Smooth muscle cell (in vitro differentiated cells): ENCODE measurements at regions not wholly inside any gene's neighbourhood (a gene's known extent, or its start where the extent isn't known, plus 50 kb on each side); places are given as distances from the start of the nearest gene placed in this dataset.

Experiments
- DNase-seq: peaks from one replicate; lab custom pipeline; 2025; ENCODE audit not compliant: unreplicated experiment; lab: John Stamatoyannopoulos, UW
- H2AFZ ChIP-seq: fragments of 200-600 bp; sonication (generic); 2 replicates; pipeline ENCODE4 v1.6.0; 2016; ENCODE audit warnings: antibody characterized with exemption, low read depth, mild to moderate bottlenecking
- H3F3A ChIP-seq: fragments of 200-600 bp; sonication (generic); 2 replicates; pipeline ENCODE4 v1.6.0; 2017; ENCODE audit warnings: antibody characterized with exemption, low read depth
- H3K27ac ChIP-seq: fragments of 200-600 bp; sonication (generic); 2 replicates; pipeline ENCODE4 v1.5.1; 2016; ENCODE audit warnings: low read depth, mild to moderate bottlenecking
- H3K27me3 ChIP-seq: fragments of 200-600 bp; sonication (generic); 2 replicates; pipeline ENCODE4 v1.6.1; 2016; ENCODE audit warnings: low read depth, mild to moderate bottlenecking
- H3K36me3 ChIP-seq: fragments of 200-600 bp; sonication (generic); 2 replicates; pipeline ENCODE4 v1.5.1; 2016; ENCODE audit warnings: low read depth
- H3K4me1 ChIP-seq: fragments of 200-600 bp; sonication (generic); 2 replicates; pipeline ENCODE4 v1.5.1; 2016; ENCODE audit warnings: low read depth
- H3K4me2 ChIP-seq: fragments of 200-600 bp; sonication (generic); 2 replicates; pipeline ENCODE4 v1.6.0; 2016; ENCODE audit warnings: mild to moderate bottlenecking
- H3K4me3 ChIP-seq: fragments of 200-600 bp; sonication (generic); 2 replicates; pipeline ENCODE4 v1.5.1; 2016; ENCODE audit warnings: mild to moderate bottlenecking
- H3K79me2 ChIP-seq: fragments of 200-600 bp; sonication (generic); 2 replicates; pipeline ENCODE4 v1.6.0; 2016; ENCODE audit warnings: low read depth, mild to moderate bottlenecking
- H3K9ac ChIP-seq: fragments of 200-600 bp; sonication (generic); 2 replicates; pipeline ENCODE4 v1.6.0; 2016; ENCODE audit warnings: low read depth
- H3K9me3 ChIP-seq: fragments of 200-600 bp; sonication (generic); replicated peaks from 2 replicates; pipeline ENCODE4 v1.5.1; 2016; ENCODE audit warnings: low read depth
- H4K20me1 ChIP-seq: fragments of 200-600 bp; sonication (generic); 2 replicates; pipeline ENCODE4 v1.6.0; 2016; ENCODE audit warnings: low read depth
- WGBS: methylation state at CpG from one replicate; pipeline ENCODE4 v1.1.7; 2016; ENCODE audit warnings: low lambda C conversion rate; 5-methylcytosine and 5-hydroxymethylcytosine counted together
- TF ChIP-seq, protein P1 (sequence below): fragments of 200-600 bp; sonication (generic); IDR thresholded peaks from 2 replicates; pipeline ENCODE4 v1.5.1; 2017; ENCODE audit warnings: borderline replicate concordance, mild to moderate bottlenecking, antibody characterized with exemption; ENCODE audit not compliant: insufficient read depth, poor library complexity, severe bottlenecking

DNA sequence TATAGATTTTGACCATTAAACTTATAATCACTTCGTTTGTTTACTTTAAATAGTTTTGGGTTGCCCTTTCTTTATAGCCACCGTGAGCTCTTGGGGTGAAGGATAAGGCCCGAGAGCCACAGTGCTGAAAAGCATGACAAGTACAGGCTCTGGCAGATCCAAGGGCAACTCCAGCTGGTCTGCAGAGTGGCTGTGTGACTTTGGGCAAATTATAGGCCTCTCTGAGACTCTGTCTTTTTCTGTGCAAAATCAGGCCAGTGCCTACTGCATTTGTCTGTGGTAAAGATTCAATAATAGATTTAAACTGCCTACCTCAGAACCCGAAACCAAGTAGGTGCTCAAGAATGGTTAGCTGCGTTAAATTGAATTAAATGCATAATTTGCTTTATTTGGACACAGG, 511.3 kb downstream of the QKI start:
- H3K79me2 ChIP-seq: no peaks in the 10 kb centered on the region
- TF ChIP-seq, protein P1, sequence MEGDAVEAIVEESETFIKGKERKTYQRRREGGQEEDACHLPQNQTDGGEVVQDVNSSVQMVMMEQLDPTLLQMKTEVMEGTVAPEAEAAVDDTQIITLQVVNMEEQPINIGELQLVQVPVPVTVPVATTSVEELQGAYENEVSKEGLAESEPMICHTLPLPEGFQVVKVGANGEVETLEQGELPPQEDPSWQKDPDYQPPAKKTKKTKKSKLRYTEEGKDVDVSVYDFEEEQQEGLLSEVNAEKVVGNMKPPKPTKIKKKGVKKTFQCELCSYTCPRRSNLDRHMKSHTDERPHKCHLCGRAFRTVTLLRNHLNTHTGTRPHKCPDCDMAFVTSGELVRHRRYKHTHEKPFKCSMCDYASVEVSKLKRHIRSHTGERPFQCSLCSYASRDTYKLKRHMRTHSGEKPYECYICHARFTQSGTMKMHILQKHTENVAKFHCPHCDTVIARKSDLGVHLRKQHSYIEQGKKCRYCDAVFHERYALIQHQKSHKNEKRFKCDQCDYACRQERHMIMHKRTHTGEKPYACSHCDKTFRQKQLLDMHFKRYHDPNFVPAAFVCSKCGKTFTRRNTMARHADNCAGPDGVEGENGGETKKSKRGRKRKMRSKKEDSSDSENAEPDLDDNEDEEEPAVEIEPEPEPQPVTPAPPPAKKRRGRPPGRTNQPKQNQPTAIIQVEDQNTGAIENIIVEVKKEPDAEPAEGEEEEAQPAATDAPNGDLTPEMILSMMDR: no peak
- no peaks in the 10 kb centered on the region for H3K4me1 ChIP-seq
- no peak overlapping the region for H3K9ac ChIP-seq
- no peaks in the 10 kb centered on the region for H3F3A ChIP-seq
- DNase-seq: no peak
- no peak overlapping the region for H3K4me2 ChIP-seq
- 93% methylated on average over 5 of the region's 5 CpGs for WGBS
- no peak overlapping the region for H2AFZ ChIP-seq
- H3K27ac ChIP-seq: no peak overlapping the region
- no peaks in the 10 kb centered on the region for H3K36me3 ChIP-seq
- H4K20me1 ChIP-seq: no peaks in the 10 kb centered on the region
- no peaks in the 10 kb centered on the region for H3K27me3 ChIP-seq
- H3K4me3 ChIP-seq: no peak overlapping the region
- no peaks in the 10 kb centered on the region for H3K9me3 ChIP-seq

DNA sequence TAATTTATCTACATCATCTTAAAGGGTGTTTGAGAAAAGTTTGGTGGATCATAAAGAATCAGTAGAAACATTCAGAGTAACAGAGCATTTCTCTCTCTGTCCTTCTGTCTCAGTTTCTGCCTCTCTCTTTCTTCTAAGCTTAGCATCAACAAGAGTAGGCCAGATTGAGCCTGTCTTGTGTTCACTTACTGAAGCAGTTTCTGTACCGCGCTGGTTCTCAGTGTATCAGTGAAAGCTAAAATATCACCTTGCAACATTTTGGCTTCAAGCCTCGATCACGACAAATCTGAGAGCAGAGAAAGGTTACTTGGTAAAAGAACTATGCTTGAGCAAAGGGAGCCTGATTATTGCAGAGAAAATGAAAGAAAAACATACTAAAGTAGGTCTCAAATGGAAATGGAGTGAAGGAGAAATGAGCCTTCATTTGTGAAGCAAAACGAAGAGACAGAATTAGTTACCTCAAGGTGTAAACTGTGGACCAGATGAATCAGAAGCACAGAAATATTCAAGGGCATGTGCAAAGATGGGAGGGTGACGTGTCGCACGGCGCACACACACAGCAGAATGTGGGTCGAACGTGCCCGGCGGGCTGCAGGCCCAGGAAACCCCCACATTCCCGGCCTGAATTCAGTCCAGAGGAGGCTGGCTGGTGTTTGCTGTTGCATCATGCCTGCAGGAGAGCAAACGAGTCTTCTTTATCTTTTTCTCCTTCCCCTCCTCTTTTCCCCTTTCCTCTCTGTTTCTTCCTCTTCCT, 509.3 kb downstream of the QKI start:
- Histone ChIP-seq H4K20me1 (no peaks in the 10 kb centered on the region), H3F3A (no peaks in the 10 kb centered on the region), H3K9me3 (no peaks in the 10 kb centered on the region), H3K27ac (no peak overlapping the region), H3K79me2 (no peaks in the 10 kb centered on the region), H3K4me1 (no peaks in the 10 kb centered on the region), H2AFZ (no peak overlapping the region), H3K27me3 (no peaks in the 10 kb centered on the region), H3K4me2 (no peak overlapping the region), H3K4me3 (no peak overlapping the region), H3K36me3 (no peaks in the 10 kb centered on the region), H3K9ac (no peak overlapping the region)
- no peak for DNase-seq
- 91% methylated on average over 15 of the region's 15 CpGs for WGBS
- TF ChIP-seq, protein P1: no peak

DNA sequence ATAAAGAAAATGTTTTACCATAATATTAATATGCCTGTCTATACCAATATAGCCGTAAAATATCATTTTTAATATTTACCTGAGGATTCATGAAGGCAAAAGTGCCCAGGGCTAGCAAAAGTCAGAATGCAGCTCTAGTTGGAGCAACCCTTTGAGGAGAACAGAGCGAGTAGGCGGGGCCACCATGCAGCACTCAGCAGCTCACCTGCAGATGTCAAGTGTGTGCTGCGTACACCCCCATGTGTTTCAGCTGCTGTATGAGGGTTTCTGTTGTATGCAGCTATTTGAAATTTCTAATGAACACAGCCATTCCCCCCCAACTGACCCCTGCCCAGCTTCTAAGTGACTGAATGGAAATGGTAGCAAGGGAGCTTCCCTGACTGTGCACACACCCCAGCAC, 508.0 kb downstream of the QKI start:
- no peaks in the 10 kb centered on the region for H3K79me2 ChIP-seq
- no peak overlapping the region for H2AFZ ChIP-seq
- no peaks in the 10 kb centered on the region for H3F3A ChIP-seq
- no peak overlapping the region for H3K27ac ChIP-seq
- H3K27me3 ChIP-seq: no peaks in the 10 kb centered on the region
- H3K36me3 ChIP-seq: no peaks in the 10 kb centered on the region
- H3K4me2 ChIP-seq: no peak overlapping the region
- no peaks in the 10 kb centered on the region for H3K9me3 ChIP-seq
- no peak overlapping the region for H3K4me3 ChIP-seq
- no peak for DNase-seq
- no peaks in the 10 kb centered on the region for H4K20me1 ChIP-seq
- H3K9ac ChIP-seq: no peak overlapping the region
- H3K4me1 ChIP-seq: no peaks in the 10 kb centered on the region
- 95% methylated on average over 4 of the region's 4 CpGs for WGBS
- TF ChIP-seq, protein P1: no peak

DNA sequence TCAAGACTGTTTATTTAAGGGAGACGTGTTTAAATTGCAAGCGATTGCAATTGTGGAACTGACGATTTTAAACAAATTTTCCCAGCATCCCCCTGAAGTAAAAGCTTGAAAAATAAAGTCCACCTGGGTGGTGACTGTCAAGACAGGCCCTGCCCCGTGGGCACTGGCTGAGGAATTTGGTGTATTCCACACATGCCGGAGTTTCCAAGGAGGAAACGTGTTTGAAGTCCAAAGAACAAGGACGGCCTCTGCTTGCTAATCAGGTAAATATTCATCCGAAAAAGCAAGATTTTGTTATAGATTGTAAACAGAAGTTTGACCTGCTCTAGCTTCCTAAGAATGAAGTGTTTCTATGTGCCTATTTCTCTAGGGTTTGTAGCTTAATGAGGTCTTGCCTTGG, 505.1 kb downstream of the QKI start:
- Histone ChIP-seq H3K9ac (no peak overlapping the region), H2AFZ (no peak overlapping the region), H3K27ac (no peak overlapping the region), H3K9me3 (no peaks in the 10 kb centered on the region), H3K27me3 (no peaks in the 10 kb centered on the region), H3K4me1 (no peaks in the 10 kb centered on the region), H3K4me2 (no peak overlapping the region), H3K4me3 (no peak overlapping the region), H3F3A (no peaks in the 10 kb centered on the region), H3K36me3 (no peaks in the 10 kb centered on the region), H3K79me2 (no peaks in the 10 kb centered on the region), H4K20me1 (no peaks in the 10 kb centered on the region)
- WGBS: 71% methylated on average over 8 of the region's 8 CpGs
- DNase-seq: no peak
- TF ChIP-seq, protein P1: no peak
